ENCODE measurements at regions not wholly inside any gene's neighbourhood (a gene's known extent, or its start where the extent isn't known, plus 50 kb on each side); places are given as distances from the start of the nearest gene placed in this dataset.

DNA sequence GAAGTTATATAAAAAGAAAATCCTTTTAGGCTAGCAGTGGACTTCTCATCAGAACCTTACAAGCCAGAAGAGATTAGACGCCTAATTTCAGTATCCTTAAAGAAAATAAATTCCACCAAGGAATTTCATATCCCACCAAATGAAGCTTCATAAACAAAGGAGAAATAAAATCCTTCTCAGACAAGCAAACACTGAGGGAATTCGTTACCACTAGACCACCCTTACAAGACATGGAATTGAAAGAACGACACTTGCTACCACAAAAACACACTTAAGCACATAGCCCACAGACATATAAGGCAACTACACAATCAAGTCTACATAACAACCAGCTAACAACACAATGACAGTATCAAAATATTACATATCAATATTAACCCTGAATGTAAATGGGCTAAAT, 299.2 kb downstream of the TOX3 start:
- no peak for TF ChIP-seq TCF12 (IDR thresholded peaks at IDR 0.05; ENCODE audit: low read depth)

- no peak for TF ChIP-seq NFIC (IDR thresholded peaks at IDR 0.05)
Measured at GRCh38 chr16:52238710-52239109, 308.2 kb downstream of the TOX3 start.

DNA sequence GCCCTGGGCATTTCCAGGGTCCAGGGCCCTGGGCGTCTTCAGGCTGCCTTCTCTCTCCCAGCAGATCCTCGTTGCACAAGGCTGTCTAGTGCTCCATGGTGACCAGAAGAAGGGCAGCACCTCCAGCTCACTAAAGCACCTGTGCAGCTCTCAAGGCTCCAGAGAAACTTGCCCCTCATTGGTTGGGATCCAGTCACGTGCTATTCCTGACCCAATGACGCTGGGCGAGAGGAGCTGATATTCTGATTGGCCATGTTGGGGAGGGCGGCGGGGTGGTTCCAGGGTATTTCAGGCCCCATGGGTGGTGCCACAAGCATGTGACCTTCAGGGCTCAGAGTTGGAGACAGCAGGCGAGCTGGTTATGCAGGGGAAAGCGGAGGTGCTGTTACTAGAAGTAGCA, 309.1 kb downstream of the TOX3 start:
- TF ChIP-seq CEBPB (IDR thresholded peaks at IDR 0.05) (no peak), EGR1 (IDR thresholded peaks at IDR 0.05) (no peak), FOXM1 (IDR thresholded peaks at IDR 0.05; ENCODE audit: borderline replicate concordance, low read depth) (no peak), ZBTB7A (IDR thresholded peaks at IDR 0.05; ENCODE audit: low read depth) (no peak), YY1 (IDR thresholded peaks at IDR 0.05; ENCODE audit: low read depth) (no peak), TAF1 (IDR thresholded peaks at IDR 0.05; ENCODE audit: low read depth) (no peak), CREB1 (IDR thresholded peaks at IDR 0.05; ENCODE audit: low read depth) (no peak), TEAD4 (IDR thresholded peaks at IDR 0.05) (no peak), NFIC (IDR thresholded peaks at IDR 0.05) (no peak), EP300 (IDR thresholded peaks at IDR 0.05; ENCODE audit: borderline replicate concordance) (no peak), REST (IDR thresholded peaks at IDR 0.05; ENCODE audit: low read depth) (no peak)
- TF ChIP-seq, protein P1, sequence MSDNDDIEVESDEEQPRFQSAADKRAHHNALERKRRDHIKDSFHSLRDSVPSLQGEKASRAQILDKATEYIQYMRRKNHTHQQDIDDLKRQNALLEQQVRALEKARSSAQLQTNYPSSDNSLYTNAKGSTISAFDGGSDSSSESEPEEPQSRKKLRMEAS (IDR thresholded peaks at IDR 0.05): no peak
- TF ChIP-seq, protein P2, sequence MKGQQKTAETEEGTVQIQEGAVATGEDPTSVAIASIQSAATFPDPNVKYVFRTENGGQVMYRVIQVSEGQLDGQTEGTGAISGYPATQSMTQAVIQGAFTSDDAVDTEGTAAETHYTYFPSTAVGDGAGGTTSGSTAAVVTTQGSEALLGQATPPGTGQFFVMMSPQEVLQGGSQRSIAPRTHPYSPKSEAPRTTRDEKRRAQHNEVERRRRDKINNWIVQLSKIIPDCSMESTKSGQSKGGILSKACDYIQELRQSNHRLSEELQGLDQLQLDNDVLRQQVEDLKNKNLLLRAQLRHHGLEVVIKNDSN (IDR thresholded peaks at IDR 0.05): no peak

GRCh38 chr16:52235186-52235585, 311.8 kb downstream of the TOX3 start:
- TF ChIP-seq EGR1 (IDR thresholded peaks at IDR 0.05): no peak
- TF ChIP-seq ZBTB7A (IDR thresholded peaks at IDR 0.05; ENCODE audit: low read depth): no peak
- TF ChIP-seq, protein P2 (IDR thresholded peaks at IDR 0.05): no peak
- no peak for TF ChIP-seq TEAD4 (IDR thresholded peaks at IDR 0.05)
- TF ChIP-seq RAD21 (IDR thresholded peaks at IDR 0.05; ENCODE audit: low read depth): no peak
- TF ChIP-seq TAF1 (IDR thresholded peaks at IDR 0.05; ENCODE audit: low read depth): no peak
- TF ChIP-seq NFIC (IDR thresholded peaks at IDR 0.05): no peak
- TF ChIP-seq, protein P1 (IDR thresholded peaks at IDR 0.05): no peak
- TF ChIP-seq EP300 (IDR thresholded peaks at IDR 0.05; ENCODE audit: borderline replicate concordance): no peak
- no peak for TF ChIP-seq CEBPB (IDR thresholded peaks at IDR 0.05)
- TF ChIP-seq YY1 (IDR thresholded peaks at IDR 0.05; ENCODE audit: low read depth): no peak
- no peak for TF ChIP-seq REST (IDR thresholded peaks at IDR 0.05; ENCODE audit: low read depth)
- TF ChIP-seq TCF12 (IDR thresholded peaks at IDR 0.05; ENCODE audit: low read depth): no peak
- TF ChIP-seq FOXM1 (IDR thresholded peaks at IDR 0.05; ENCODE audit: borderline replicate concordance, low read depth): no peak
- TF ChIP-seq CREB1 (IDR thresholded peaks at IDR 0.05; ENCODE audit: low read depth): no peak

GRCh38 chr16:52234626-52235025, 312.3 kb downstream of the TOX3 start:
- TF ChIP-seq FOXM1 (IDR thresholded peaks at IDR 0.05; ENCODE audit: borderline replicate concordance, low read depth): no peak
- TF ChIP-seq, protein P2 (IDR thresholded peaks at IDR 0.05): no peak
- no peak for TF ChIP-seq YY1 (IDR thresholded peaks at IDR 0.05; ENCODE audit: low read depth)
- TF ChIP-seq CEBPB (IDR thresholded peaks at IDR 0.05): no peak
- TF ChIP-seq REST (IDR thresholded peaks at IDR 0.05; ENCODE audit: low read depth): no peak
- TF ChIP-seq NFIC (IDR thresholded peaks at IDR 0.05): no peak
- no peak for TF ChIP-seq TEAD4 (IDR thresholded peaks at IDR 0.05)
- TF ChIP-seq TCF12 (IDR thresholded peaks at IDR 0.05; ENCODE audit: low read depth): no peak
- TF ChIP-seq, protein P1 (IDR thresholded peaks at IDR 0.05): no peak
- no peak for TF ChIP-seq CREB1 (IDR thresholded peaks at IDR 0.05; ENCODE audit: low read depth)
- TF ChIP-seq ZBTB7A (IDR thresholded peaks at IDR 0.05; ENCODE audit: low read depth): no peak
- no peak for TF ChIP-seq RAD21 (IDR thresholded peaks at IDR 0.05; ENCODE audit: low read depth)
- TF ChIP-seq EP300 (IDR thresholded peaks at IDR 0.05; ENCODE audit: borderline replicate concordance): no peak
- no peak for TF ChIP-seq EGR1 (IDR thresholded peaks at IDR 0.05)
- no peak for TF ChIP-seq TAF1 (IDR thresholded peaks at IDR 0.05; ENCODE audit: low read depth)
